Hepatocyte (in vitro differentiated cells): ENCODE measurements at regions not wholly inside any gene's neighbourhood (a gene's known extent, or its start where the extent isn't known, plus 50 kb on each side); places are given as distances from the start of the nearest gene placed in this dataset.
A peak's percentile ranks its signal among the peaks of the same experiment; 100 is the strongest.

Experiments
- DNase-seq: peaks from one replicate; pipeline ENCODE4 v3.0.0-alpha.2; 2016; ENCODE audit warnings: low spot score
- H2AFZ ChIP-seq: fragments of 200-600 bp; sonication (generic); 2 replicates; pipeline ENCODE4 v1.6.0; 2016; ENCODE audit warnings: antibody characterized with exemption, mild to moderate bottlenecking
- H3K27ac ChIP-seq: fragments of 200-600 bp; sonication (generic); 2 replicates; pipeline ENCODE4 v1.5.1; 2016; ENCODE audit warnings: mild to moderate bottlenecking
- H3K27me3 ChIP-seq: fragments of 200-600 bp; sonication (generic); 2 replicates; pipeline ENCODE4 v1.6.1; 2016
- H3K36me3 ChIP-seq: fragments of 200-600 bp; sonication (generic); replicated peaks from 2 replicates; pipeline ENCODE4 v1.5.1; 2016; ENCODE audit warnings: low read depth; ENCODE audit not compliant: insufficient read depth
- H3K4me1 ChIP-seq: fragments of 200-600 bp; sonication (generic); 2 replicates; pipeline ENCODE4 v1.5.1; 2016; ENCODE audit warnings: mild to moderate bottlenecking, moderate library complexity; ENCODE audit not compliant: insufficient read depth
- H3K4me2 ChIP-seq: fragments of 200-600 bp; sonication (generic); 2 replicates; pipeline ENCODE4 v1.6.0; 2016
- H3K4me3 ChIP-seq: fragments of 200-600 bp; sonication (generic); 2 replicates; pipeline ENCODE4 v1.5.1; 2016; ENCODE audit warnings: mild to moderate bottlenecking
- H3K79me2 ChIP-seq: fragments of 200-600 bp; sonication (generic); 2 replicates; pipeline ENCODE4 v1.6.0; 2017; ENCODE audit warnings: mild to moderate bottlenecking
- H3K9me2 ChIP-seq: fragments of 200-600 bp; sonication (generic); replicated peaks from 2 replicates; pipeline ENCODE4 v1.6.0; 2017; ENCODE audit warnings: mild to moderate bottlenecking; ENCODE audit not compliant: insufficient read depth
- H3K9me3 ChIP-seq: fragments of 200-600 bp; sonication (generic); 2 replicates; pipeline ENCODE4 v1.5.1; 2016; ENCODE audit warnings: low read depth, mild to moderate bottlenecking
- H4K20me1 ChIP-seq: fragments of 200-600 bp; sonication (generic); 2 replicates; pipeline ENCODE4 v1.6.0; 2016; ENCODE audit warnings: mild to moderate bottlenecking; ENCODE audit not compliant: insufficient read depth, poor library complexity, severe bottlenecking
- CTCF ChIP-seq: fragments of 200-600 bp; sonication (generic); IDR thresholded peaks from 2 replicates; pipeline ENCODE4 v1.5.1; 2016; ENCODE audit warnings: antibody characterized with exemption, mild to moderate bottlenecking; ENCODE audit not compliant: poor library complexity
- EZH2 ChIP-seq: fragments of 200-600 bp; sonication (generic); IDR thresholded peaks from 2 replicates; pipeline ENCODE4 v1.6.1; 2016; ENCODE audit warnings: antibody characterized with exemption, mild to moderate bottlenecking, borderline replicate concordance
- EZH2phosphoT487 ChIP-seq: fragments of 200-600 bp; sonication (generic); IDR thresholded peaks from one replicate; pipeline ENCODE4 v1.6.1; 2018; ENCODE audit warnings: antibody characterized with exemption, mild to moderate bottlenecking, low read depth, moderate library complexity; ENCODE audit not compliant: unreplicated experiment, severe bottlenecking
- WGBS: methylation state at CpG from one replicate; pipeline ENCODE4 v1.1.6; 2016; ENCODE audit warnings: low lambda C conversion rate; ENCODE audit errors: missing lambda C conversion rate; 5-methylcytosine and 5-hydroxymethylcytosine counted together

- H3K27me3 ChIP-seq, result no peaks in the 10 kb centered on the region
- peak; percentile 25 for DNase-seq
- no peaks in the 10 kb centered on the region for H4K20me1 ChIP-seq
- H3K4me2 ChIP-seq, result no peak overlapping the region
- no peak for TF ChIP-seq EZH2phosphoT487
- no peak for TF ChIP-seq CTCF
- TF ChIP-seq EZH2, result no peak
- no peaks in the 10 kb centered on the region for H3K79me2 ChIP-seq
- H3K9me3 ChIP-seq, result no peaks in the 10 kb centered on the region
- H3K4me1 ChIP-seq, result no peaks in the 10 kb centered on the region
- H3K36me3 ChIP-seq, result no peaks in the 10 kb centered on the region
- H3K9me2 ChIP-seq, result no peaks in the 10 kb centered on the region
- no peak overlapping the region for H3K4me3 ChIP-seq
- H3K27ac ChIP-seq, result peak overlapping the region; percentile 64
- no peak overlapping the region for H2AFZ ChIP-seq
Observed at GRCh38 chr6:147707524-147707923, 199.0 kb downstream of the SAMD5 start.

- H2AFZ ChIP-seq, result no peak overlapping the region
- peak overlapping the region; percentile 64 for H3K27ac ChIP-seq
- 83% methylated on average over 3 of the region's 3 CpGs for WGBS
Observed at GRCh38 chr6:147708170-147708569, 199.7 kb downstream of the SAMD5 start.

GRCh38 chr6:147709396-147710272, 201.1 kb downstream of the SAMD5 start:
- H2AFZ ChIP-seq, result no peak overlapping the region
- peak; percentile 55 for DNase-seq
- no peaks in the 10 kb centered on the region for H3K9me2 ChIP-seq
- no peaks in the 10 kb centered on the region for H3K36me3 ChIP-seq
- no peak overlapping the region for H3K4me2 ChIP-seq
- TF ChIP-seq EZH2phosphoT487 (peak; percentile 39), EZH2 (no peak), CTCF (no peak)
- WGBS, result 50% methylated on average over 6 of the region's 6 CpGs
- no peaks in the 10 kb centered on the region for H3K27me3 ChIP-seq
- no peaks in the 10 kb centered on the region for H4K20me1 ChIP-seq
- H3K4me1 ChIP-seq, result no peaks in the 10 kb centered on the region
- H3K27ac ChIP-seq, result peak overlapping the region; percentile 47
- H3K4me3 ChIP-seq, result no peak overlapping the region
- H3K79me2 ChIP-seq, result no peaks in the 10 kb centered on the region
- H3K9me3 ChIP-seq, result no peaks in the 10 kb centered on the region

More at GRCh38 chr6:147708170-147708569, 199.7 kb downstream of the SAMD5 start:
- Histone ChIP-seq H3K4me2 (no peak overlapping the region), H3K9me2 (no peaks in the 10 kb centered on the region), H3K4me3 (no peak overlapping the region), H3K79me2 (no peaks in the 10 kb centered on the region), H3K36me3 (no peaks in the 10 kb centered on the region), H3K9me3 (no peaks in the 10 kb centered on the region), H3K27me3 (no peaks in the 10 kb centered on the region), H4K20me1 (no peaks in the 10 kb centered on the region), H3K4me1 (no peaks in the 10 kb centered on the region)
- TF ChIP-seq CTCF (no peak), EZH2 (no peak), EZH2phosphoT487 (no peak)
- no peak for DNase-seq
